IMR-90 (cell line): ENCODE measurements at regions not wholly inside any gene's neighbourhood (a gene's known extent, or its start where the extent isn't known, plus 50 kb on each side); places are given as distances from the start of the nearest gene placed in this dataset.
"Not testable (repeated sequence)": the region's sequence is repeated elsewhere in the genome, so short reads cannot be mapped to it uniquely, and the experiment has no call there.

Source experiments
- ATAC-seq: fragments of 200-7000 bp; cut with Tn5 transposase; 2 replicates; pipeline ENCODE4 v1.9.1; 2020; ENCODE audit warnings: low read depth, mild to moderate bottlenecking, moderate library complexity
- BruUV-seq: library from RNA; stranded (reverse); fragments of 400-500 nt; replicated peaks from 2 replicates; lab custom pipeline; 2021; lab: Mats Ljungman, UMichigan
- CTCF ChIA-PET: fragments of 300-600 bp; formaldehyde crosslinking; extraction: SDS; loops from one replicate; lab custom pipeline; 2021; ENCODE audit warnings: antibody characterized with exemption; lab: Yijun Ruan, JAX
- POLR2A ChIA-PET: fragments of 300-600 bp; sonication (Branson Sonifier 250); formaldehyde crosslinking; loops from one replicate; lab custom pipeline; 2022; ENCODE audit warnings: antibody characterized with exemption; ENCODE audit not compliant: unreplicated experiment; lab: Charles Lee
- DNase-seq: peaks from one replicate; pipeline ENCODE4 v3.0.0; 2013
- H2AFZ ChIP-seq: replicated peaks from 2 replicates; pipeline ENCODE3; 2013; ENCODE audit warnings: low read length, mild to moderate bottlenecking; ENCODE audit not compliant: poor library complexity
- H2AK5ac ChIP-seq: 2 replicates; pipeline ENCODE4 v1.6.1; 2013; ENCODE audit warnings: low read depth, low read length, inconsistent platforms
- H2AK9ac ChIP-seq: replicated peaks from 2 replicates; pipeline ENCODE3; 2013; ENCODE audit warnings: mild to moderate bottlenecking, low read depth, low read length, moderate library complexity; ENCODE audit not compliant: poor library complexity
- H2BK120ac ChIP-seq: 2 replicates; pipeline ENCODE4 v1.6.1; 2013; ENCODE audit warnings: low read depth, low read length, inconsistent platforms
- H2BK15ac ChIP-seq: 3 replicates; pipeline ENCODE4 v1.6.1; 2013; ENCODE audit warnings: low read depth, low read length, inconsistent platforms
- H2BK20ac ChIP-seq: 2 replicates; pipeline ENCODE4 v1.6.1; 2013; ENCODE audit warnings: low read depth, mild to moderate bottlenecking, inconsistent platforms, low read length, moderate library complexity
- H2BK5ac ChIP-seq: 2 replicates; pipeline ENCODE4 v1.6.1; 2013; ENCODE audit warnings: mild to moderate bottlenecking, low read depth, low read length, inconsistent platforms; ENCODE audit not compliant: poor library complexity, severe bottlenecking
- H3K14ac ChIP-seq: replicated peaks from 2 replicates; pipeline ENCODE4 v1.6.1; 2013; ENCODE audit warnings: low read depth, low read length, inconsistent platforms
- H3K18ac ChIP-seq: 2 replicates; pipeline ENCODE4 v1.6.1; 2013; ENCODE audit warnings: low read depth, low read length, control low read depth
- H3K23ac ChIP-seq: 2 replicates; pipeline ENCODE4 v1.6.1; 2013; ENCODE audit warnings: low read depth, low read length, inconsistent platforms
- H3K27ac ChIP-seq: 2 replicates; pipeline ENCODE4 v1.5.1; 2013; ENCODE audit warnings: mild to moderate bottlenecking, control low read depth, low read length; ENCODE audit not compliant: insufficient read depth
- H3K27me3 ChIP-seq: 2 replicates; pipeline ENCODE4 v1.6.1; 2013; ENCODE audit warnings: low read length; ENCODE audit not compliant: control insufficient read depth, insufficient read depth
- H3K36me3 ChIP-seq: 2 replicates; pipeline ENCODE4 v1.6.1; 2013; ENCODE audit warnings: low read length, mixed read lengths; ENCODE audit not compliant: control insufficient read depth, insufficient read depth
- H3K4ac ChIP-seq: 2 replicates; pipeline ENCODE4 v1.6.1; 2013; ENCODE audit warnings: low read depth, low read length, inconsistent platforms
- H3K4me1 ChIP-seq: 2 replicates; pipeline ENCODE4 v1.6.1; 2013; ENCODE audit warnings: low read length, mixed read lengths; ENCODE audit not compliant: control insufficient read depth, insufficient read depth
- H3K4me2 ChIP-seq: 2 replicates; pipeline ENCODE4 v1.6.1; 2013; ENCODE audit warnings: low read depth, mild to moderate bottlenecking, control low read depth, low read length, moderate library complexity
- H3K4me3 ChIP-seq: 2 replicates; pipeline ENCODE4 v1.5.1; 2013; ENCODE audit warnings: low read depth, mild to moderate bottlenecking, control low read depth, low read length, moderate library complexity; ENCODE audit not compliant: insufficient read depth
- H3K56ac ChIP-seq: 2 replicates; pipeline ENCODE4 v1.6.1; 2013; ENCODE audit warnings: low read length, inconsistent platforms; ENCODE audit not compliant: insufficient read depth; ENCODE audit errors: extremely low read depth
- H3K79me1 ChIP-seq, 2 experiments: 2 replicates each; pipeline ENCODE4 v1.6.1; 2013; ENCODE audit warnings: low read length in 2 of 2, inconsistent platforms in 1 of 2, low read depth in 1 of 2
- H3K9ac ChIP-seq: 2 replicates; pipeline ENCODE4 v1.6.1; 2013; ENCODE audit warnings: low read depth, low read length, control low read depth
- H3K9me1 ChIP-seq: 2 replicates; pipeline ENCODE4 v1.6.1; 2013; ENCODE audit warnings: low read length, inconsistent platforms; ENCODE audit not compliant: insufficient read depth
- H3K9me3 ChIP-seq: 2 replicates; pipeline ENCODE4 v1.6.1; 2013; ENCODE audit warnings: low read length; ENCODE audit not compliant: control insufficient read depth, insufficient read depth
- H4K20me1 ChIP-seq: 2 replicates; pipeline ENCODE4 v1.6.1; 2013; ENCODE audit warnings: low read length, inconsistent platforms; ENCODE audit not compliant: insufficient read depth
- H4K5ac ChIP-seq: 2 replicates; pipeline ENCODE4 v1.6.1; 2013; ENCODE audit warnings: mild to moderate bottlenecking, low read depth, low read length, control low read depth
- H4K8ac ChIP-seq, 2 experiments: 2 replicates each; pipeline ENCODE4 v1.6.1; 2013; ENCODE audit warnings: low read depth in 2 of 2, low read length in 2 of 2, control low read depth in 1 of 2, inconsistent platforms in 1 of 2
- H4K91ac ChIP-seq: 2 replicates; pipeline ENCODE4 v1.6.1; 2013; ENCODE audit warnings: low read depth, low read length, inconsistent platforms; ENCODE audit not compliant: insufficient read depth
- WGBS, 2 experiments: methylation state at CpG; one replicate each; pipeline versions ENCODE4 v1.1.5 to v1.1.7; 2013; ENCODE audit warnings: missing lambda C conversion rate in 2 of 2; ENCODE audit not compliant: insufficient read length in 1 of 2; ENCODE audit errors: extremely low coverage in 2 of 2; 5-methylcytosine and 5-hydroxymethylcytosine counted together
- dilution Hi-C: fragments of 300-500 bp; cut with HindIII; formaldehyde crosslinking; loops from one replicate; pipeline ENCODE4 v1.14.3; 2018; ENCODE audit warnings: low sequenced_read_pairs; ENCODE audit not compliant: unreplicated experiment
- in situ Hi-C: fragments of 300-500 bp; cut with MboI; formaldehyde crosslinking; loops from 3 replicates; pipeline ENCODE4 v1.14.3; 2019; ENCODE audit warnings: low sequenced_read_pairs, inconsistent platforms, mixed read lengths
- intact Hi-C: fragments of 100-400 bp; cut with micrococcal nuclease; formaldehyde crosslinking; loops from 2 replicates; pipeline ENCODE4 v1.10.0; 2022

DNA sequence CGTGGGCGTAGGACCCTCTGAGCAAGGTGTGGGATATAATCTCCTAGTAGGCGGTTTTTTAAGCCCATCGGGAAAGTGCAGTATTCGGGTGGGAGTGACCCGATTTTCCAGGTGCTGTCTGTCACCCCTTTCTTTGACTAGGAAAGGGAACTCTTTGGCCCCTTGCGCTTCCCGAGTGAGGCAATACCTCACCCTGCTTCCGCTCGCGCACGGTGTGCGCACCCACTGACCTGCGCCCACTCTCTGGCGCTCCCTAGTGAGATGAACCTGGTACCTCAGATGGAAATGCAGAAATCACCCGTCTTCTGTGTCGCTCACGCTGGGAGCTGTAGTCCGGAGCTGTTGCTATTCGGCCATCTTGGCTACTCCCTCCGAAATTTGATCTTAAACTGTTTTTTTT lies 955.9 kb upstream of the POU3F4 start:
- H3K36me3 ChIP-seq, H4K91ac ChIP-seq, H4K5ac ChIP-seq, dilution Hi-C loops, H3K14ac ChIP-seq, intact Hi-C loops, H3K9ac ChIP-seq, H2AFZ ChIP-seq, H3K9me3 ChIP-seq, H4K8ac ChIP-seq, H3K4ac ChIP-seq, in situ Hi-C loops, H3K4me2 ChIP-seq, CTCF ChIA-PET, H3K56ac ChIP-seq, BruUV-seq, H3K4me3 ChIP-seq, H2BK20ac ChIP-seq, H3K79me1 ChIP-seq, H3K27me3 ChIP-seq, H3K4me1 ChIP-seq, H2BK120ac ChIP-seq, H4K20me1 ChIP-seq, H3K9me1 ChIP-seq, DNase-seq, H3K27ac ChIP-seq, H2AK5ac ChIP-seq, H2BK5ac ChIP-seq, H2BK15ac ChIP-seq, H3K18ac ChIP-seq, H3K23ac ChIP-seq, ATAC-seq, H2AK9ac ChIP-seq, POLR2A ChIA-PET: not testable (repeated sequence)
- WGBS, 2 experiments = 85% methylated on average over 5 of the region's 21 CpGs; no CpG with 5 or more reads in 1 of the 2 experiments
